Fibroblast of the aortic adventitia (primary cell): ENCODE measurements at regions not wholly inside any gene's neighbourhood (a gene's known extent, or its start where the extent isn't known, plus 50 kb on each side); places are given as distances from the start of the nearest gene placed in this dataset.

Experiments
- DNase-seq: peaks from one replicate; pipeline ENCODE4 v3.0.0-alpha.2; 2010; ENCODE audit warnings: low read depth
- H3K4me3 ChIP-seq: 2 replicates; pipeline ENCODE4 v1.5.1; 2011; ENCODE audit warnings: low read depth, mild to moderate bottlenecking, control low read depth, low read length, moderate library complexity
- TF ChIP-seq, protein P1 (sequence below): IDR thresholded peaks from 2 replicates; pipeline ENCODE4 v1.5.1; 2011; ENCODE audit warnings: mild to moderate bottlenecking, low read length, control low read depth, inconsistent platforms; ENCODE audit not compliant: insufficient read depth

DNA sequence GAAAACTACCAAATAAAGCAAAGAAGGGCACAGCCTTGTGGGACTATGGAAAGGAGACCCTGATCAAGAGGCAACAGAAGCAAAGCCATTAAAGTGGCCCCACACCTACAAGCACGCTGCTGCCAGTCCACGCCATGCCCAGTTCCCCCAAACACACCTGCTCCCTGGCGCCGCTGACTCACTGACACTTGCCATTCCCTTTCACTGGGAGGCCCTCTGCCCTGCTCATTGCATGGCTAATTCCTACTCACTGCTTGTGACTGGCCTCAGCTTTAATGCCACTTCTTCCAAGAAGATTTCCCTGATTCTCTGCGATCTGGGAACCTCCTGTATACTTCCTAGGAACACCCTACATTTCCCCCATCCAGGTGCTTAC is 71.2 kb upstream of the TAF1L start:
- DNase-seq: no peak
- TF ChIP-seq, protein P1, sequence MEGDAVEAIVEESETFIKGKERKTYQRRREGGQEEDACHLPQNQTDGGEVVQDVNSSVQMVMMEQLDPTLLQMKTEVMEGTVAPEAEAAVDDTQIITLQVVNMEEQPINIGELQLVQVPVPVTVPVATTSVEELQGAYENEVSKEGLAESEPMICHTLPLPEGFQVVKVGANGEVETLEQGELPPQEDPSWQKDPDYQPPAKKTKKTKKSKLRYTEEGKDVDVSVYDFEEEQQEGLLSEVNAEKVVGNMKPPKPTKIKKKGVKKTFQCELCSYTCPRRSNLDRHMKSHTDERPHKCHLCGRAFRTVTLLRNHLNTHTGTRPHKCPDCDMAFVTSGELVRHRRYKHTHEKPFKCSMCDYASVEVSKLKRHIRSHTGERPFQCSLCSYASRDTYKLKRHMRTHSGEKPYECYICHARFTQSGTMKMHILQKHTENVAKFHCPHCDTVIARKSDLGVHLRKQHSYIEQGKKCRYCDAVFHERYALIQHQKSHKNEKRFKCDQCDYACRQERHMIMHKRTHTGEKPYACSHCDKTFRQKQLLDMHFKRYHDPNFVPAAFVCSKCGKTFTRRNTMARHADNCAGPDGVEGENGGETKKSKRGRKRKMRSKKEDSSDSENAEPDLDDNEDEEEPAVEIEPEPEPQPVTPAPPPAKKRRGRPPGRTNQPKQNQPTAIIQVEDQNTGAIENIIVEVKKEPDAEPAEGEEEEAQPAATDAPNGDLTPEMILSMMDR: no peak
- no peak overlapping the region for H3K4me3 ChIP-seq

DNA sequence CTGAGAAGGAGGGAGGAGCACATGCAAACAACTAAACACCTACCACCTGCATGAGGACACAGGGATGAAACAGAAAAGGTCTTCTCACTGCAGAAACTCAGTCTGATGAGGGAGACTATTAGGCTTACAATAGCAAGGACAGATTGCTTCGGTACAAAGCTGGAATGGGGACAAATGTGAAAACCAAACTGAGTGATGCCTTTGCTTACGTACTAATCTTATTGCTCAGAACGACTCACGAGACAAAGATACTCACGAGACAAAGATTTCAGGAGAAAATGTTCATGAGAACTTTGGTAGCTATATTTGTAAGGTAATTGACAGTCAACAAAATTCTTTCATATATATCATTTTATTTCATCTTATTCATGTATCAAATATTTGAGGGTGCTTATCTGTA is 71.9 kb upstream of the TAF1L start:
- TF ChIP-seq, protein P1: no peak
- no peak overlapping the region for H3K4me3 ChIP-seq
- DNase-seq: no peak

DNA sequence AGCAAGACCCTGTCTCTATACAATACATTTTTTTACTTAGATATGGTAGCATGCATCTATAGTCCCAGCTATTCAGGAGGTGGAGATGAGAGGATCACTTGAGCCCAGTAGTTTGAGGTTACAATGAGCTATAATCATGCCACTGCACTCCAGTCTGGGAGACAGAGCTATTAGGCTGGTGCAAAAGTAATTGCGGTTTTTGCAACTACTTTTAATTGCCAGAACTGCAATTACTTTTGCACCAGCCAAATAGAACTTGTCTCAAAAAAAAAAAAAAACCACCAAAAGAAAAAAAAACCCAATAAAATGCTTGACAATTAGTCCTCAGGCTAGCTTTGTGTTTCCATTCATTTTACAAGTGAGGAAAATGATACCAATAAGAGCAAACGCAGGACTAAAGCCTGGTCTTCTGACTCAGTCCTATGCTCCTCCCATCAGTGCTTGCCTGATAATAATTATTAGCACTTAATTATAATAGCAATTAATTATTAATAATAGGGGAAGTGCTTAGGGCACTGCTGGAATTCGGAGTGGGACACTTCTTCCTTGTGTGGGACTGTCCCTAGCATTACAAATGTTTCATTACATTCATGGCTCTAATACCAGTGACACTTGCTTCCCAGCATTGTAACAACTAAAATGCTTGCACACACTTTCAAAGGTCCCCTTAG is 73.1 kb upstream of the TAF1L start:
- H3K4me3 ChIP-seq: no peak overlapping the region
- TF ChIP-seq, protein P1: no peak
- DNase-seq: no peak

DNA sequence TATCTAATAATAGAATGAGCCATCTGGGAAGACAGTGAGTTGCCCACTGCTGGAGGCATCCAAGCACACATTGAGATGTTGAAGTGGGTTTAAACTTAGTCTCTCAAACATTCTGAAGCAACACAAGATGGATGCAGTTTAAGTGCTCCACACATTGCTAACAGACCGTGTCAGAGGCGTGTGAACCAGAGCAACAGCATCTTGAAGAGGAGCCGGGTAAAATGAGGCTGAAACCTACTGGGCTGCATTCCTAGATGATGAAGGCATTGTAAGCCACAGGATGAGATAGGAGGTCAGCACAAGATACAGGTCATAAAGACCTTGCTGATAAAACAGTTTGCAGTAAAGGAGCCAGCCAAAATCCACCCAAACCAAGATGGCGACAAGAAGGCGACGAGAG is 73.5 kb upstream of the TMEM215 start:
- H3K4me3 ChIP-seq: no peak overlapping the region
- TF ChIP-seq, protein P1: no peak
- no peak for DNase-seq

DNA sequence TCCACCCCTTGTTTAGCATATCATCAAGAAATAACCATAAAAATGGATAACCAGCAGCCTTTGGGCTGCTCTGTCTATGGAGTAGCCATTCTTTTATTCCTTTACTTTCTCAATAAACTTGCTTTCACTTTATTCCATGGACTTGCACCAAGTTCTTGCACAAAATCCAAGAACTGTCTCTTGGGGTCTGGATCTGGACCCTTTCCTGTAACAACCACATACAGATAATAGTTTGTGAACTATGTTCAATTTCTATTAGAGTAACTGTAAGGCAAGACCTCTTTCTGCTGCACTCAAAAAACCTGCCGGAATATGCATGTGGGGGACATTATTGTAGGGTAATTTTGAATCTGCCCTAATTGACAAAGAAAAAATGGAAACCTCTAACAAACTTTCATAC is 66.9 kb upstream of the TMEM215 start:
- no peak overlapping the region for H3K4me3 ChIP-seq
- TF ChIP-seq, protein P1: no peak
- DNase-seq: no peak

DNA sequence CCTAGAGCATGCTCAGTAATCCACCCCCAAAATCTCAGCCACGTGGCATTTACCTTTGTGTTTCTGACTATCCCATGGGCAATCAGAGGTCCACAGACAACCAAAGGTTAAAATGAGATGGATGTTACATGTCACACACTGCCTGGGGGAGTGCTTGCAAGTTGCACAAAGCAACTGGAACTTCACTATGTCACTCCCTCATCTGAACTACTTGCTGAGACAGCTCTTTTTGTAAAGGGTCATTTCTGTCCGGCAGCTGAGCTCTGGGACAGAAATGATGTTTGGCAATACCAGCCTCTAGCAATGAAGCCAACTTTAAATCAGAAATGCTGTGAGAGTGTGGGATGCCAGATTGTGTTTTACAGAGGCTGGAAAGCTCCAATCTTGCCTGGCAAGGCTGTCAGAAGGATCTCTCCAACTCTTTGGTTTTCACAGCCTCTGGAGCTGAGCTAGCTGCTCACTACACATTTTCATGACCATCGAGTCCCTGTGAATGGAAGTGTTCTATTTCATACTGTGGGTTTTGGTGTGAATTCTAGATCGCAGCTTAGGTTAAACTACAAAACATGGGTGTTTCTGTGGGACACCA is 66.3 kb upstream of the TMEM215 start:
- no peak for DNase-seq
- H3K4me3 ChIP-seq: no peak overlapping the region
- TF ChIP-seq, protein P1: no peak

DNA sequence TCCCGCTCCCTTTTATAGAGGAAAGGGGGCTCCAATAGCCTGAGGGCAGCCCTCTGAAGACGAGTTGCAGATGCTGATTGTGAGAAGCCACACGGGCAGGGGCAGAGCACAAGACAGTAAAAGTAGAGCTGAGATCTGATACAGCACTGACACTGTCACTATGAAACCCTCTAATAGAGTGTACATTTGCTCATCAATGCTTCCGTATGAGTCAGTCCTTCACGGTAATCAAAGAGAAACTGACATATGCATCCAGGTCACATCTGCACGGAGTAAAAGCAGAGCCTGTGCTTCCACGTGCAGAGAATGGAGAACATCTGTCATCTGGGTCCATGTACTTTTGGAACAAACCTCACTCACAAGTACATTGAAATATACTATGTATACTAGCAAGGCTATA is 60.6 kb upstream of the TMEM215 start:
- H3K4me3 ChIP-seq: no peak overlapping the region
- TF ChIP-seq, protein P1: no peak
- DNase-seq: no peak
